HEK293 (cell line): ENCODE measurements at regions not wholly inside any gene's neighbourhood (a gene's known extent, or its start where the extent isn't known, plus 50 kb on each side); places are given as distances from the start of the nearest gene placed in this dataset.
"Not testable (repeated sequence)": the region's sequence is repeated elsewhere in the genome, so short reads cannot be mapped to it uniquely, and the experiment has no call there.

Experiments used
- SETDB1 ChIP-seq: IDR thresholded peaks from one replicate; pipeline ENCODE4 v1.6.1; 2017; ENCODE audit warnings: mild to moderate bottlenecking, low read length, moderate library complexity, mixed read lengths; ENCODE audit not compliant: insufficient read length
- ZNF114 ChIP-seq: fragments of 450-650 bp; formaldehyde crosslinking; IDR thresholded peaks from 2 replicates; pipeline ENCODE4 v1.5.0; 2017; ENCODE audit warnings: missing biosample characterization, missing genetic modification characterization
- ZNF768 ChIP-seq: fragments of 450-650 bp; formaldehyde crosslinking; IDR thresholded peaks from 2 replicates; pipeline ENCODE4 v1.5.1; 2018; ENCODE audit warnings: missing biosample characterization, mild to moderate bottlenecking, missing genetic modification characterization
- TF ChIP-seq, protein P1 (sequence below): fragments of 450-650 bp; formaldehyde crosslinking; IDR thresholded peaks from 2 replicates; pipeline ENCODE4 v1.5.1; 2016; ENCODE audit warnings: missing biosample characterization, missing genetic modification characterization

DNA sequence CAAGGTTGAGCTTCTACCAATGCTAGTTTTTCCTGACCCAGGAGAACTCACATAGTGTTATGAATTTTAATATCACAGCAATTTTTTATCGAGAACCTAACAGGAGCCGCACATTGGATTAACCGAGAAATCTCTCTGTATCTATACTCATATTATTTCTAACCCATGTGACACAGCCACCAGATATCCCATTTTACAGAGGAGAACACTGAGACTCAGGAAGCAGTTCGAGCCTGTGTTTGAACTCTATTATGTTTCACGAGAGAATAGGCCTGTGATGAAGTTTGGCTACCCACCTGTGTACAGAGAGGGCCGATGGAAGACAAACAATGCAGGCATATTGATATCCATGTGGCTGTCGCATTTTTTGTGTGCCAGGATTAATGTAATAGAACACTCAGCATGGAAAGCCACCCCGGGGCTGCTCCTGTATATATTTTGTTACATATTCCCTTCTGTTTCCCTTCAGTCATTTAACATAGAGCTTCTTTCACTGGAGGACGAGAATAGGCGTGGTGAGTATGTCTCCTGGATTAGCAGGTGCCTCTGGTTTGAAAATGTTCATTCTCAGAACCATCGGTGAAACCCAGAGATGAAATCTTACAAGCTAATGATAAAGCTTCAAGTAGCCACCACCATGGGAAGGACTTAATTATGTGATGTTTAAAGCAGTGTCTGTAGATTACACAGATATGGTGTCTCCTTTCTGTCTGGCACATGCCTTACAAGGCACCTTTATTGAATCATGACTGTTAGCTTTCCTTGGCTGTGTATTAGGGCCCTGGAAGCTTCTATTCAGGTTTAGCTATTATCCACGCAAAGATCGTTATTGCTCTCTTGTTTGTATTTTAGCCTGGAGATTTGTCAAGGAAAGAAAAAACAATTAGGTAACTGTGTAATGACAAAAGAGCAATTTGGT is 205.4 kb downstream of the BCAS1 start:
- TF ChIP-seq, protein P1, sequence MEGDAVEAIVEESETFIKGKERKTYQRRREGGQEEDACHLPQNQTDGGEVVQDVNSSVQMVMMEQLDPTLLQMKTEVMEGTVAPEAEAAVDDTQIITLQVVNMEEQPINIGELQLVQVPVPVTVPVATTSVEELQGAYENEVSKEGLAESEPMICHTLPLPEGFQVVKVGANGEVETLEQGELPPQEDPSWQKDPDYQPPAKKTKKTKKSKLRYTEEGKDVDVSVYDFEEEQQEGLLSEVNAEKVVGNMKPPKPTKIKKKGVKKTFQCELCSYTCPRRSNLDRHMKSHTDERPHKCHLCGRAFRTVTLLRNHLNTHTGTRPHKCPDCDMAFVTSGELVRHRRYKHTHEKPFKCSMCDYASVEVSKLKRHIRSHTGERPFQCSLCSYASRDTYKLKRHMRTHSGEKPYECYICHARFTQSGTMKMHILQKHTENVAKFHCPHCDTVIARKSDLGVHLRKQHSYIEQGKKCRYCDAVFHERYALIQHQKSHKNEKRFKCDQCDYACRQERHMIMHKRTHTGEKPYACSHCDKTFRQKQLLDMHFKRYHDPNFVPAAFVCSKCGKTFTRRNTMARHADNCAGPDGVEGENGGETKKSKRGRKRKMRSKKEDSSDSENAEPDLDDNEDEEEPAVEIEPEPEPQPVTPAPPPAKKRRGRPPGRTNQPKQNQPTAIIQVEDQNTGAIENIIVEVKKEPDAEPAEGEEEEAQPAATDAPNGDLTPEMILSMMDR (tag by site-specific recombination), result not testable (repeated sequence)
- not testable (repeated sequence) for TF ChIP-seq ZNF114 (tag by site-specific recombination); SETDB1; ZNF768 (tag by site-specific recombination)
